ENCODE measurements at regions not wholly inside any gene's neighbourhood (a gene's known extent, or its start where the extent isn't known, plus 50 kb on each side); places are given as distances from the start of the nearest gene placed in this dataset.

DNA sequence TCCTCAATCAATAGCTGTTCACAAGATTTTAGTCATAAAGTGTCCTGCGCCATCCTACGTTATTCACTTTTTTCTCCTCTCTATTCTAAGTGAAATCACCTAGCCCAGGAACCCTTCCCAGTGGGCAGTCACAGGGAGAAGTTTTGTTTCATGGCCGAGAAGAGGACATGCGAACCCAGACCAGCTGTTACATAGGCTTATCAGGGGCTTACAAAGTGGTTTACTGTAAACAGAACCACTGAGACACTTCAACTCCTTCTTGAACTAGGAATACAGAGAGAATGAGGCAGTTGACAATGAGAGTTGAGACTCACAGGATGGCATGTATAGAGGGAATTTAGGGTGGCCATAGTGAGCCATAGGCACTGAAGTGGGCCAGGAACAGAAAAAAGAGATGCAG lies 246.9 kb upstream of the GLI3 start:
- no peak for DNase-seq (ENCODE audit: low read depth, low spot score)
- TF ChIP-seq CTCF (conservative IDR thresholded peaks at IDR 0.05): no peak
- H3K27me3 Mint-ChIP-seq (ENCODE audit: low read depth): no peaks in the 10 kb centered on the region
- no peaks in the 10 kb centered on the region for H3K36me3 Mint-ChIP-seq (ENCODE audit: low read depth)
- peaks cover 15% of the 10 kb centered on the region for H3K4me1 Mint-ChIP-seq
- no peaks in the 10 kb centered on the region for H3K9me3 Mint-ChIP-seq
- no peak overlapping the region for H3K27ac Mint-ChIP-seq (ENCODE audit: unreplicated experiment)
- no peak overlapping the region for H3K4me3 Mint-ChIP-seq

GRCh38 chr7:42479816-42480633 lies 243.0 kb upstream of the GLI3 start:
- no peak overlapping the region for H3K27ac Mint-ChIP-seq (ENCODE audit: unreplicated experiment)

GRCh38 chr7:42479452-42479815 lies 242.4 kb upstream of the GLI3 start:
- no peaks in the 10 kb centered on the region for H3K36me3 Mint-ChIP-seq (ENCODE audit: low read depth)
- H3K4me3 Mint-ChIP-seq: no peak overlapping the region
- H3K27me3 Mint-ChIP-seq (ENCODE audit: low read depth): no peaks in the 10 kb centered on the region
- DNase-seq (ENCODE audit: low read depth, low spot score): no peak
- no peak for TF ChIP-seq CTCF (conservative IDR thresholded peaks at IDR 0.05)
- peaks cover 15% of the 10 kb centered on the region for H3K4me1 Mint-ChIP-seq
- no peak overlapping the region for H3K27ac Mint-ChIP-seq (ENCODE audit: unreplicated experiment)
- H3K9me3 Mint-ChIP-seq: peaks cover 6% of the 10 kb centered on the region

More at GRCh38 chr7:42479816-42480633, 243.0 kb upstream of the GLI3 start:
- Mint-ChIP-seq H3K4me1 (peaks cover 15% of the 10 kb centered on the region), H3K4me3 (no peak overlapping the region), H3K36me3 (ENCODE audit: low read depth) (no peaks in the 10 kb centered on the region), H3K27me3 (ENCODE audit: low read depth) (no peaks in the 10 kb centered on the region), H3K9me3 (peaks cover 6% of the 10 kb centered on the region)
- DNase-seq (ENCODE audit: low read depth, low spot score): no peak
- TF ChIP-seq CTCF (conservative IDR thresholded peaks at IDR 0.05): no peak

DNA sequence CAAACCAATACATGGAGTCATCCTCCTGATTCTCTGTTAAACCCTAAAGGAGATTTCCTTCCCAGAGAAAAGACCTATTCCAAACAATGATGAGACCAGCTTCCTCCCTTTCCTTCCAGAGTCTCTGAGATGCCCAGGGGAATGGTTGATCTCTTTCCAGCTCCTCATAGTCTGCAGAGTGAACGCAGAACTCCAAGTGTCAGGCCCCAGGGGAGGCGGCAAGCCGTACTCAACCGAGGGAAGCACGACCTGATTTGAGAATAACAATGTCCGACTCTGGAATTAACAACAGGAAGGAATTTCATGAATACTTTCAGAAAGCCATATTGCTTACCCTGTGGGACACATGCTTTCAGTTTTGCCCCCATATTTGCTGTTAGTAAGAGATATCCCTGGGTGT lies 241.7 kb upstream of the GLI3 start:
- H3K4me3 Mint-ChIP-seq: no peak overlapping the region
- no peak for DNase-seq (ENCODE audit: low read depth, low spot score)
- no peak for TF ChIP-seq CTCF (conservative IDR thresholded peaks at IDR 0.05)
- H3K4me1 Mint-ChIP-seq: peaks cover 15% of the 10 kb centered on the region
- no peaks in the 10 kb centered on the region for H3K27me3 Mint-ChIP-seq (ENCODE audit: low read depth)
- no peaks in the 10 kb centered on the region for H3K36me3 Mint-ChIP-seq (ENCODE audit: low read depth)
- H3K9me3 Mint-ChIP-seq: peaks cover 6% of the 10 kb centered on the region
- H3K27ac Mint-ChIP-seq (ENCODE audit: unreplicated experiment): no peak overlapping the region

DNA sequence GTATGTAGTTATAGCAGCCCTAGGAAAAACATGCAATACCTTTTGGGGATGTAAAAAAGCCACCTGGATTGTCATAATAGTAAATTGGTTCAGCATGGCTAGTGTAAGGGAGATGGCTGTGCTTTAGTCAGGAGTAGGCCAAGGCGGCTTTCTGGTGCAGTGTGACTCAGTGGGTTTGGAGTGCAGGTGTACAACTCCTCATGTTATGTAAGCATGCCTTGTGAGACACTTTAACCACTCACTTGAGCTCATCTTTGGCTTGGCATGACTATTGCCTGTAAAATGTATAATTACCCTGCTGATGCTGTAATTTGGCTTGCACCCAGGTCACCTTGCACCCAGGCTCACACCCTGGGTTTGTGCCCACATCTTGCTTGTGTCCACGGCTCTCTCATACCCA lies 239.2 kb upstream of the GLI3 start:
- Mint-ChIP-seq H3K4me1 (peaks cover 9% of the 10 kb centered on the region), H3K4me3 (no peak overlapping the region), H3K36me3 (ENCODE audit: low read depth) (no peaks in the 10 kb centered on the region), H3K9me3 (peaks cover 6% of the 10 kb centered on the region), H3K27ac (ENCODE audit: unreplicated experiment) (no peak overlapping the region), H3K27me3 (ENCODE audit: low read depth) (no peaks in the 10 kb centered on the region)
- TF ChIP-seq CTCF (conservative IDR thresholded peaks at IDR 0.05): no peak
- DNase-seq (ENCODE audit: low read depth, low spot score): no peak
